Prostate gland (tissue), 2 donors: ENCODE measurements at regions not wholly inside any gene's neighbourhood (a gene's known extent, or its start where the extent isn't known, plus 50 kb on each side); places are given as distances from the start of the nearest gene placed in this dataset.

ENCODE experiments used
- DNase-seq: peaks from one replicate; pipeline ENCODE4 v3.0.0-alpha.2; 2019; ENCODE audit warnings: low spot score
- H3K27ac ChIP-seq, 2 donors: fragments of 200-600 bp; sonication (generic); 2 replicates each; pipeline ENCODE4 v1.5.1; 2017 to 2019
- H3K27me3 ChIP-seq: fragments of 200-600 bp; sonication (generic); replicated peaks from 2 replicates; pipeline ENCODE4 v1.5.1; 2019; ENCODE audit not compliant: insufficient read depth
- H3K36me3 ChIP-seq, 2 donors: fragments of 200-600 bp; sonication (generic); 1 replicate in 1 of 2; 2 replicates in 1 of 2; pipeline versions ENCODE4 v1.5.1 to v1.8.1; 2017 to 2019
- H3K4me1 ChIP-seq: fragments of 200-600 bp; sonication (generic); replicated peaks from 2 replicates; pipeline ENCODE4 v1.5.1; 2019
- H3K4me3 ChIP-seq, 2 donors: fragments of 200-600 bp; sonication (generic); 2 replicates each; pipeline ENCODE4 v1.5.1; 2017 to 2019
- H3K9me3 ChIP-seq: fragments of 200-600 bp; sonication (generic); 2 replicates; pipeline ENCODE4 v1.5.1; 2017
- CTCF ChIP-seq, 4 experiments: fragments of 200-600 bp in 2 of 4; fragments of 450-650 bp in 2 of 4; sonication (generic) in 2 of 4; IDR thresholded peaks; 1 replicate in 3 of 4; 2 replicates in 1 of 4; pipeline ENCODE4 v1.5.1; 2016 to 2019; ENCODE audit warnings: antibody characterized with exemption in 4 of 4, mild to moderate bottlenecking in 2 of 4, moderate library complexity in 2 of 4
- POLR2A ChIP-seq: fragments of 450-650 bp; IDR thresholded peaks from one replicate; pipeline ENCODE4 v1.6.1; 2016; ENCODE audit warnings: antibody characterized with exemption, mild to moderate bottlenecking
- POLR2AphosphoS5 ChIP-seq: sonication (generic); formaldehyde crosslinking; IDR thresholded peaks from one replicate; pipeline ENCODE4 v1.6.1; 2017; ENCODE audit warnings: antibody characterized with exemption
- WGBS: methylation state at CpG from one replicate; pipeline ENCODE4 v1.1.5; 2018; 5-methylcytosine and 5-hydroxymethylcytosine counted together
- intact Hi-C: fragments of 100-400 bp; cut with DNase I; formaldehyde crosslinking; loops from one replicate; pipeline ENCODE4 v1.14.2; 2022

DNA sequence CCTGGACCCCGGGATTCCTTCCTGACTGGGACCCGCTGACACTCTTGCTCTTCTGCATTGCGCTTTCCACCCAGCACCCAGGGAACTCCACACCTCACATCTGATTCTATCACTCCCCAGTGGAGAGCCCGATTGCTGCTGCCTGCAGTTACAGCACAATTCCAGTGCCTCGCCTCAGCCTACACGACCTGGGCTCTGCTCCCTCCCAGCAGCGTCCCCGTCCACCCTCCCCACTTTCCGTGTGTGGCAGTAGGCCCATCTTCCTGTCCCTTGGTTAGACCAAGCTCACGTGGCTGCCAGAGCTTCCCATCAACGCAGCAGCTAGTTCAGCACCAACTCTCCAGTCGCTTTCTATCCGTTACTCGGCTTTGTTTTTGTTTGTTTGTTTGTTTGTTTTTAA is 66.6 kb upstream of the SORBS2 start:
- no peak for TF ChIP-seq CTCF (IDR thresholded peaks at IDR 0.05)
- no peak for TF ChIP-seq POLR2A
- TF ChIP-seq POLR2AphosphoS5: no peak
- Histone ChIP-seq H3K27me3 (no peaks in the 10 kb centered on the region), H3K36me3 (no peaks in the 10 kb centered on the region), H3K4me3 (no peak overlapping the region), H3K9me3 (no peaks in the 10 kb centered on the region), H3K4me1 (no peaks in the 10 kb centered on the region), H3K27ac (no peak overlapping the region)
- WGBS: 88% methylated on average over 14 of the region's 14 CpGs
- intact Hi-C loops: no loop called here
- no peak for DNase-seq

DNA sequence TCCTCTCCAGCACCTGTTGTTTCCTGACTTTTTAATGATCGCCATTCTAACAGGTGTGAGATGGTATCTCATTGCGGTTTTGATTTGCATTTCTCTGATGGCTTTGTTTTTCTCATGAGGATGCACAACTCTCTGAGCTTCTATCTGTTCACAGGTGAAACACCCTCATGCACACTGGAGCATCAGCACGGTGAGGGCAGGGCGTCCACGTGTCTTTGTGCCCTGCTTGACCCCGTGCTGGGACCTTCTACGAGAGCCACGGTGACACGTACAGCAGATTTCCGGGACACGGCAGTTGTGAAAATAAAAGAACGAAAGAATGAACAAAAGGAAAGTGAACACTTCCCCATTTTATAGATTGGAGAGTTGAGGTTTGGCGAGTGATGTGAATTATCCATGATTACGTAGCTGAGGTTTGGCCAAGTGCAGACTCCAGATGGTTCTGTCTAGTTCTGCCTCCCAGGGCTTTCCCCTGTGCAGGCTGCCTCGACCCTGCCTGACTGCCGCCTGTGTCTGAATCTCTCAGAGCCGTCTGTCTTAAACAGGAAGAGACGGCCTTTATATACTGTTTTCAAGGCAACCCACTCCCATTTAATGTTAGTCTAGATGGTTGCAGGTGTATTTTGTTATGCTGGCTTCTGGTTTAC is 67.8 kb upstream of the SORBS2 start:
- no peak for TF ChIP-seq POLR2AphosphoS5
- no peak for TF ChIP-seq CTCF (IDR thresholded peaks at IDR 0.05)
- no peak for TF ChIP-seq POLR2A
- 92% methylated on average over 18 of the region's 18 CpGs for WGBS
- no peaks in the 10 kb centered on the region for H3K36me3 ChIP-seq

DNA sequence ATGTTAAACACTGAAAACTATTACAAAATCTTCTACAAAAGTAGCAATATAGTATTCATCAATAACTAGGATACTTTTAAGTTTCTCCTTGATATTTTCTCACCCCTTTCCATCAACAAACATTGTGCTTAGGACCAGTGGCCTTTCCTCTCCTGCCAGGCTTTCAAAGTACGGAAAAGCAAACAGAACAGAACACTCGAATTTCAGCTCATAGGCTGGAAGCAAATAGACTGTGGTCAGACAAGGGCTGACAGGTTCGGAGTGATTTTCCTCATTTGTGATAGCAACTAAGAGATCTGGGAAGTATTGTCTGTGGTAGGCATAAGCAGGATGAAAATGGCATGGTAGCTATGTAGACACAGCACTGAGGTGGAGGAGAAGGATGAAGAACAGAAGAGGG is 68.6 kb upstream of the SORBS2 start:
- Histone ChIP-seq H3K4me3 (no peak overlapping the region), H3K36me3 (no peaks in the 10 kb centered on the region), H3K27ac (peak overlapping the region in 1 of 2 donors; percentile 50), H3K4me1 (no peaks in the 10 kb centered on the region), H3K27me3 (no peaks in the 10 kb centered on the region), H3K9me3 (no peaks in the 10 kb centered on the region)
- no peak for TF ChIP-seq POLR2A
- TF ChIP-seq CTCF (IDR thresholded peaks at IDR 0.05): no peak
- TF ChIP-seq POLR2AphosphoS5: peak; percentile 53
- 24% methylated on average over 3 of the region's 3 CpGs for whole genome bisulfite sequencing
- intact Hi-C loops: no loop called here
- DNase-seq: peak; percentile 26

More for the DNA sequence above, 67.8 kb upstream of the SORBS2 start:
- H3K27me3 ChIP-seq: no peaks in the 10 kb centered on the region
- no peaks in the 10 kb centered on the region for H3K4me1 ChIP-seq
- intact Hi-C loops: no loop called here
- no peaks in the 10 kb centered on the region for H3K9me3 ChIP-seq
- DNase-seq: no peak
- H3K4me3 ChIP-seq: no peak overlapping the region
- peak overlapping the region in 1 of 2 donors; percentile 50 for H3K27ac ChIP-seq

- Histone ChIP-seq H3K4me1 (no peaks in the 10 kb centered on the region), H3K27ac (peak overlapping the region in 1 of 2 donors; percentile 50), H3K4me3 (no peak overlapping the region), H3K27me3 (no peaks in the 10 kb centered on the region), H3K9me3 (no peaks in the 10 kb centered on the region), H3K36me3 (no peaks in the 10 kb centered on the region)
- intact Hi-C loops: no loop called here
- DNase-seq: no peak
- 76% methylated on average over 3 of the region's 3 CpGs for WGBS
- TF ChIP-seq CTCF (IDR thresholded peaks at IDR 0.05) (no peak), POLR2AphosphoS5 (no peak), POLR2A (no peak)
Observed at GRCh38 chr4:185881430-185881829, 69.4 kb upstream of the SORBS2 start.

DNA sequence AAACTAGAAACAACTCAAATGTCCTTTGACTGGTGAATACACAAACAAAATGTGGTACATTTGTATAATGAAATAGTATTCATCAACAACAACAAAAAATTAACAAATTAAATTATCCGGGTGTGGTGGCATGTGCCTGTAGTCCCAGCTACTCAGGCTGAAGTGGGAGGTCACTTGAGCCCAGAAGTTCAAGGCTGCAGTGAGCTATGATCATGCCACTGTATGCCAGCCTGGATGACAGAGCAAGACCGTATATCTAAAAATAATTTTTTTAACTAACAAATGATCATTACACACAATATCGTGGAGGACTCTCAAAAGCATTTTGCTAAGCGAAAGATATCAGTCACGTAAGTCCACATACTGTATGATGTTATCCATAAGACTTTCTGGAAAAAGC is 71.6 kb upstream of the SORBS2 start:
- WGBS: 93% methylated on average over 5 of the region's 5 CpGs
- no peak overlapping the region for H3K4me3 ChIP-seq
- no peak for TF ChIP-seq POLR2A
- no peak for TF ChIP-seq POLR2AphosphoS5
- TF ChIP-seq CTCF (IDR thresholded peaks at IDR 0.05): no peak

More for the DNA sequence above, 71.6 kb upstream of the SORBS2 start:
- Histone ChIP-seq H3K9me3 (no peaks in the 10 kb centered on the region), H3K36me3 (no peaks in the 10 kb centered on the region), H3K4me1 (no peaks in the 10 kb centered on the region), H3K27me3 (no peaks in the 10 kb centered on the region), H3K27ac (no peak overlapping the region)
- intact Hi-C loops: no loop called here
- DNase-seq: no peak
